B cell (primary cell): ENCODE measurements at regions not wholly inside any gene's neighbourhood (a gene's known extent, or its start where the extent isn't known, plus 50 kb on each side); places are given as distances from the start of the nearest gene placed in this dataset.

ENCODE experiments used
- EZH2 ChIP-seq: IDR thresholded peaks from 2 replicates; pipeline ENCODE4 v1.6.1; 2012; ENCODE audit warnings: borderline replicate concordance, low read depth, mild to moderate bottlenecking, moderate library complexity, low read length; ENCODE audit not compliant: insufficient read depth, poor library complexity, severe bottlenecking
- TF ChIP-seq, protein P1 (sequence below): fragments of 200-600 bp; IDR thresholded peaks from one replicate; pipeline ENCODE4 v1.8.0; 2022; ENCODE audit warnings: antibody characterized with exemption, mild to moderate bottlenecking

DNA sequence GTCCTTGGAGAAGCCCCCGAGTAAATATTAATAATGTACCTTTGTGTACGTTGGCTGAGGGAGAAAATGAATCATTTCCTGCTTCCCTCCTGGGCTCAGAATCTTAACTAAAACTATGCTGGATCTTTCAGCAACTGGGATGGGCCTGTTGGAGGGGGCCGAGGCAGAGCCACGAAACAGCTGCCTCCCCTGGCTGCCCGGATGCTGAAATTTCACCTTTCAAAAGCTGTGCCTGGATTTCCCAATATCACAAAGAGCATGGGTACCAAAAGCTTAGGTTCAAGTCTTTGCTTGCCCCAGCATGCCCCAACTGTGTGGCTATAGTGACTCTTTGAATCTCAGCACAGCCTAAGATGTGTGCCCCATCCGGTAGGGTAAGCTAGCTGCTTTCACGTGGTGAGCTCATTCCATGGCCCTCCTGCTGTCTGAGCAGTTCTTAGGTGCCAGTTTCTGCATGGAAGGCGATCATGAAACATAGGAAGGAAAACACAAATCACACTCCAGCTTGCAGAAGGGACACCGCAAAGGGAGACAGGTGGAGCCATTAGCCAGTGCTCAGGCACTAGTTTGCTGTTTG is 473.5 kb downstream of the PTPRU start:
- TF ChIP-seq, protein P1, sequence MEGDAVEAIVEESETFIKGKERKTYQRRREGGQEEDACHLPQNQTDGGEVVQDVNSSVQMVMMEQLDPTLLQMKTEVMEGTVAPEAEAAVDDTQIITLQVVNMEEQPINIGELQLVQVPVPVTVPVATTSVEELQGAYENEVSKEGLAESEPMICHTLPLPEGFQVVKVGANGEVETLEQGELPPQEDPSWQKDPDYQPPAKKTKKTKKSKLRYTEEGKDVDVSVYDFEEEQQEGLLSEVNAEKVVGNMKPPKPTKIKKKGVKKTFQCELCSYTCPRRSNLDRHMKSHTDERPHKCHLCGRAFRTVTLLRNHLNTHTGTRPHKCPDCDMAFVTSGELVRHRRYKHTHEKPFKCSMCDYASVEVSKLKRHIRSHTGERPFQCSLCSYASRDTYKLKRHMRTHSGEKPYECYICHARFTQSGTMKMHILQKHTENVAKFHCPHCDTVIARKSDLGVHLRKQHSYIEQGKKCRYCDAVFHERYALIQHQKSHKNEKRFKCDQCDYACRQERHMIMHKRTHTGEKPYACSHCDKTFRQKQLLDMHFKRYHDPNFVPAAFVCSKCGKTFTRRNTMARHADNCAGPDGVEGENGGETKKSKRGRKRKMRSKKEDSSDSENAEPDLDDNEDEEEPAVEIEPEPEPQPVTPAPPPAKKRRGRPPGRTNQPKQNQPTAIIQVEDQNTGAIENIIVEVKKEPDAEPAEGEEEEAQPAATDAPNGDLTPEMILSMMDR: no peak
- TF ChIP-seq EZH2: no peak
